Subcutaneous abdominal adipose tissue (tissue), 5 donors: ENCODE measurements at regions not wholly inside any gene's neighbourhood (a gene's known extent, or its start where the extent isn't known, plus 50 kb on each side); places are given as distances from the start of the nearest gene placed in this dataset.
"Not testable (repeated sequence)": the region's sequence is repeated elsewhere in the genome, so short reads cannot be mapped to it uniquely, and the experiment has no call there.

Experiments
- H3K27ac ChIP-seq: one replicate; pipeline ENCODE4 v1.7.0; 2013; ENCODE audit warnings: low read depth, mild to moderate bottlenecking, inconsistent platforms, low read length, moderate library complexity
- H3K27me3 ChIP-seq, 5 donors: one replicate each; pipeline ENCODE4 v1.7.0; 2013; ENCODE audit warnings: low read length in 5 of 5, inconsistent platforms in 1 of 5; ENCODE audit not compliant: control insufficient read depth in 5 of 5, insufficient read depth in 4 of 5
- H3K36me3 ChIP-seq, 5 donors: one replicate each; pipeline ENCODE4 v1.7.0; 2013; ENCODE audit warnings: low read length in 5 of 5; ENCODE audit not compliant: control insufficient read depth in 5 of 5, insufficient read depth in 5 of 5
- H3K4me1 ChIP-seq, 5 donors: one replicate each; pipeline ENCODE4 v1.7.0; 2013; ENCODE audit warnings: low read length in 5 of 5, mild to moderate bottlenecking in 3 of 5, moderate library complexity in 1 of 5; ENCODE audit not compliant: control insufficient read depth in 5 of 5, insufficient read depth in 5 of 5
- H3K4me3 ChIP-seq, 5 donors: one replicate each; pipeline ENCODE4 v1.7.0; 2013; ENCODE audit warnings: low read length in 5 of 5, low read depth in 1 of 5
- H3K9ac ChIP-seq, 5 donors: one replicate each; pipeline ENCODE4 v1.7.0; 2013; ENCODE audit warnings: low read length in 5 of 5, mild to moderate bottlenecking in 4 of 5, moderate library complexity in 3 of 5
- H3K9me3 ChIP-seq, 5 donors: one replicate each; pipeline ENCODE4 v1.7.0; 2013; ENCODE audit warnings: low read length in 5 of 5; ENCODE audit not compliant: control insufficient read depth in 5 of 5
- donor health status: healthy.
- donor health status: healthy.
- donor health status: healthy.
- donor health status: healthy.
- donor health status: healthy.

DNA sequence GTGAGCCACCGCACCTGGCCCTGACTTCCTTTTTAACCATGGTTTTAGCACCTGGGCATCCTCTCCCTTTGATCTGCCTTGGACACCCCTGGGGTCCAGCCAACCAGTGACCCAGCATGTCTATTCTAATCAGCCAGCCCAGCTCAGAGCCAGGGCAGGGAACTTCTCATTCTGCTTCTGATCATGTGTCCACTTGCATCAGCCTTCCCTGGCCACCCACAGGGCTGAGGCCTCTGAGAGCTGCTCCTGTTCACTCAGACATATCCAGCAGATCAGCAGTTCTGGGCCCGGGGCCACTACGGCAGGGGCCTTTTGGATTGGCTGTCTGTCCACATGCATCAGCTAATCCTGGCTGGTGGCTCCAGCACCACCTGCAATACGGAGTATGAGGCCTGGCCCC lies 117.9 kb upstream of the MAP1LC3B2 start:
- Histone ChIP-seq H3K4me3 (no peak overlapping the region), H3K27ac (no peak overlapping the region), H3K9ac (no peak overlapping the region), H3K27me3 (no peaks in the 10 kb centered on the region), H3K36me3 (no peaks in the 10 kb centered on the region), H3K4me1 (peaks cover 0 to 4% (median 3%) of the 10 kb centered on the region in 5 donors), H3K9me3 (no peaks in the 10 kb centered on the region)

DNA sequence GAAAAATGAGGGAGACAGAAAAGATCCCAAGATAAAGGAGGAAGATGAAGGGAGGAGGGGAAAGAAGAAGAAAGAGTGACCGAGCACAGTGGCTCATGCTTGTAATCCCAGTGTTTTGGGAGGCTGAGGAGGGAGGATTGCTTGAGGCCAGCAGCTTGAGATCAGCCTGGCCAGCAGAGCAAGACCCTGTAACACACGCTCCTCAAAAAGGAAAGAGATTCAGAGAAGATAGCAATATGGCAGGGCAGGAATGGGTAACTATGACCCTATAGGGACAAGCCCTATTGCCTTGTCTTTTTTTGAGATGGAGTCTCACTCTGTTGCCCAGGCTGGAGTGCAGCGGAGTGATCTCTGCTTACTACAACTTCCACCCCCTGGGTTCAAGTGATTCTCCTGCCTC lies 116.9 kb upstream of the MAP1LC3B2 start:
- no peaks in the 10 kb centered on the region for H3K27me3 ChIP-seq
- H3K36me3 ChIP-seq = no peaks in the 10 kb centered on the region
- H3K27ac ChIP-seq = no peak overlapping the region
- peaks cover 0 to 2% (median 0%) of the 10 kb centered on the region in 5 donors for H3K9me3 ChIP-seq
- H3K9ac ChIP-seq = no peak overlapping the region
- peaks cover 0 to 4% (median 3%) of the 10 kb centered on the region in 5 donors for H3K4me1 ChIP-seq
- H3K4me3 ChIP-seq = no peak overlapping the region

DNA sequence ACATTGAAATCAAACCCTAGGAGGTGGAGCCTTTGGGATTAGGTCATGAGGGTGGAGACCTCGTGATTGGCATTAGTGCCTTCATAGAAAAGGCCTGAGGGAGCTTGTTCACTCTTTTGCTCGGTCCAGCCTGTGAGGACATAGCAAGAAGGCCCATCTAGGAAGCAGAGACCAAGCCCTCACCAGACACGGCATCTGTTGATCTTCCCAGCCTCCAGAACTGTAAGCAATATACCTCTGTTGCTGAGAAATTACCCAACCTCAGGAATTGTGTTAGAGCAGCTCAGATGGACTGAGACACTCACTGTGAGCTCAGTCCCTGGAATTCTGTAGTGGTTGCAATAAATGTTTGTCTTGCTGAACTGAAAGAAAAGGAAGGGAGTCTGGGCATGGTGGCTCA lies 116.2 kb upstream of the MAP1LC3B2 start:
- peaks cover 0 to 4% (median 3%) of the 10 kb centered on the region in 5 donors for H3K4me1 ChIP-seq
- H3K27me3 ChIP-seq = no peaks in the 10 kb centered on the region
- H3K4me3 ChIP-seq = no peak overlapping the region
- H3K9me3 ChIP-seq = peaks cover 0 to 2% (median 0%) of the 10 kb centered on the region in 5 donors
- no peaks in the 10 kb centered on the region for H3K36me3 ChIP-seq
- no peak overlapping the region for H3K9ac ChIP-seq
- no peak overlapping the region for H3K27ac ChIP-seq

DNA sequence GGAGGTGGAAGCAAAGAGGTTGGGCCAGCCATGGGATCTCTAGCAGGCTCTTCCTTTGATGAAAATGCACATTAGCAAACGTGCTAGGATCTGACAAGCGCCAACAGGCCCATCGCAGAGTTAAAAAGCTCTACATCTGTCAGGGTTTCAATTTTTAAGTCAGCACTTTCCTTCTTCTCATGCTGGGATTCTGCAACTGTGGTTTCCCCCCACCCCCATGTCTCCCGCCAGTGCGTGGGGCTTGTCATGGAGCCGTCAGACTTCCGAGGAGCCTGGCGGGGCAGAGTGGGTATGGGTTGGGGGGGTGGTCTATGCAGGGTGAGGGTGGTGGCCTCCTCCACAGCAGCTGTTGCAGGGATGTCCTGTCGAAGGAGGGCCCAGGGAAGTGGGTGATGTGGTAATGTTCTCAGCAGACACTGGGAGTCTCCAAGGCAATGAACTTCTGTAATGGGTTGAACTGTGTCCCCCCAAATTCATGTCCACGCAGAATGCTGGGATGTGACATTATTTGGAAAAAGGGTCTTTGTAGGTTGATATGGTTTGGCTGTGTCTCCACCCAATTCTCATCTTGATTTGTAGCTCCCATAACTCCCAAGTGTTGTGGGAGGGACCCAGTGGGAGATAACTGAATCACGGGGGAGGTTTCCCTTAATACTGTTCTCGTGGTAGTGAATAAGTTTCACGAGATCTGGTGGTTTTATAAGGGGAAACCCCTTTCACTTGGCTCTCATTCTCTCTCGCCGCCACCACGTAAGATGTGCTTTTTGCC lies 115.2 kb upstream of the MAP1LC3B2 start:
- no peak overlapping the region for H3K9ac ChIP-seq
- peaks cover 0 to 4% (median 3%) of the 10 kb centered on the region in 5 donors for H3K4me1 ChIP-seq
- no peaks in the 10 kb centered on the region for H3K27me3 ChIP-seq
- H3K9me3 ChIP-seq = peaks cover 0 to 2% (median 0%) of the 10 kb centered on the region in 5 donors
- no peaks in the 10 kb centered on the region for H3K36me3 ChIP-seq
- no peak overlapping the region for H3K4me3 ChIP-seq
- H3K27ac ChIP-seq = no peak overlapping the region

DNA sequence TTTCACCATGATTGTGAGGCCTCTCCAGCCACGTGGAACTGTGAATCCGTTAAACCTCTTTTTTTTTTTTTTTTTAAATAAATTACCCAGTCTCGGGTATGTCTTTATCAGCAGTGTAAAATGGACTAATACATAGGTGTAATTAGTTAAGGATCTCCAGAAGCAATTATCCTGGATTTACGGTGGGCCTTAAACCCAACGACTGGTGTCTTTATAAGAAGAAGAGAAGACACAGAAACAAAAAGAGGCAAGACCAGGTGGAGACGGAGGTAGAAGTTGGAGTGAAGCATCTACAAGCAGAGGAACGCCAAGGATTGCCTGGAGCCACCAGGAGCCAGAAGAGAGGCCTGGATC lies 114.6 kb upstream of the MAP1LC3B2 start:
- no peak overlapping the region for H3K9ac ChIP-seq
- H3K36me3 ChIP-seq = no peaks in the 10 kb centered on the region
- no peak overlapping the region for H3K27ac ChIP-seq
- peaks cover 0 to 4% (median 3%) of the 10 kb centered on the region in 5 donors for H3K4me1 ChIP-seq
- H3K4me3 ChIP-seq = no peak overlapping the region
- H3K9me3 ChIP-seq = peaks cover 0 to 2% (median 0%) of the 10 kb centered on the region in 5 donors
- no peaks in the 10 kb centered on the region for H3K27me3 ChIP-seq

DNA sequence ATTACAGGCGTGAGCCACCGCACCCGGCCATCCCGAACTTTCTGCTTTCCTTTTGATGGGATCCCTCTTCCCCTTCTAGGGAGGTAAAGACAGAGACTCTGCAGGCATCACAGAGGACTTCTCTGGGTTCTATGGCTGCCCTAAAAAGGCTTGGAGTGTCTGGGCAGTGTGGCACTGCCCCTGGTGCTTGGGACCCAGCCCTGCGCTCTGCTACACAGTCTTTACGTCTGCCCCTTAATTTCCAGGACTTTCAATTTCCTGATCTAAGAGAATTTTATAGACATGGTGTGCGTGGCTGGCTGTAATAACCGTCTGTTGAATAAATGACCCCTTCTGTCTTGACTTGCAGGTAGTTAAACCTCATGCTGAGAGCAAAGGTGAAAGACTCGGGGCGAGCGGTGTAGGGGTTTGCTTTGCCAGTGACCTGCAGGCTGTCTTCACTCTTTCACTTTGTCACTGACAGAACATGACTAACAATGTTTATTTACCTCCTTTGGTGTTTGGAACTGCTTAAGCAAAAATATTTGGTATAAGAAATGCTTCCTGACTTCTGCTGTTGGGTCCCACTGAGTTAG lies 110.9 kb upstream of the MAP1LC3B2 start:
- Histone ChIP-seq H3K9me3 (peaks cover 0 to 2% (median 0%) of the 10 kb centered on the region in 5 donors), H3K9ac (no peak overlapping the region), H3K4me3 (no peak overlapping the region), H3K27me3 (no peaks in the 10 kb centered on the region), H3K36me3 (no peaks in the 10 kb centered on the region), H3K27ac (no peak overlapping the region), H3K4me1 (no peaks in the 10 kb centered on the region)

DNA sequence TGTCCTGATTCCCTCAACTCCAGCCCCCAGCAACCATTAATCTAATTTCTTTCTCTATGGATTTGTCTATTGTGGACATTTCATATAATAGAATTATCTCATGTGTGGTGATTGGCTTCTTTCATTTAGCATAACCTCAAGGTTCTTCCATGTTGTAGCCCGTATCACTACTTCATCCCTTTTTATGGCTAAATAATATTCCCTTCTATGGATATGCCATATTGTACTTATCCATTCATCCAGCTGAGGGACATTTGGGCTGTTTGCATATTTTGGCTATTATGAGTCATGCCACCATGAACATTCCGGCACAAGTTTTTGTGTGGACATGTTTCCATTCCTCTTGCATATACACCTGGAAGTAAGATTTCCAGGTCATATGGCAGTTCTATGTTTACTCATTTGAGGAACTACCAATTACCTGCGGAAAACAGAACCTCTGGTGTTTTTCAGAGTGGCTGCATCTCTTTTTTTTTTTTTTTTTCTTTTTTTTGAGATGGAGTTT lies 108.7 kb upstream of the MAP1LC3B2 start:
- H3K9me3 ChIP-seq = peaks cover 0 to 2% (median 0%) of the 10 kb centered on the region in 5 donors
- no peak overlapping the region for H3K27ac ChIP-seq
- H3K9ac ChIP-seq = no peak overlapping the region
- H3K27me3 ChIP-seq = no peaks in the 10 kb centered on the region
- no peak overlapping the region for H3K4me3 ChIP-seq
- peaks cover 6 to 11% (median 9%) of the 10 kb centered on the region in 5 donors for H3K4me1 ChIP-seq
- no peaks in the 10 kb centered on the region for H3K36me3 ChIP-seq

DNA sequence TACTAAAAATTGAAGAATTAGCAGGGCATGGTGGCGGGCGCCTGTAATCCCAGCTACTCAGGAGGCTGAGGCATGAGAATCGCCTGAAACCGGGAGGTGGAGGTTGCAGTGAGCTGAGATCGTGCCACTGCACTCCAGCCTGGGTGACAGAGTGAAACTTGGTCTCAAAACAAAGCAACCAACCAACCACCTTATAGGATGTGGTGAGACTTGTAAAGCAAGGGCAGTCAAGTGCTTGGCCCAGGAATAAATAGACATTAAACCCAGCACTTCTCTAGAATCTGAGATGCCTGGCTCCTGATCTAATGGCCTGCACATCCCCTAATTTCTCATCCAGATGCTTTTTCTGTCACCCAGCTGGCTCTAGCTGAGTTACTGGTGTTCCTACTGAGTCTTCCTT lies 106.2 kb upstream of the MAP1LC3B2 start:
- not testable (repeated sequence) for H3K27me3 ChIP-seq, H3K9ac ChIP-seq, H3K27ac ChIP-seq, H3K4me3 ChIP-seq, H3K9me3 ChIP-seq, H3K36me3 ChIP-seq
- H3K4me1 ChIP-seq = peaks cover 15 to 25% (median 20%) of the 10 kb centered on the region in 5 donors

DNA sequence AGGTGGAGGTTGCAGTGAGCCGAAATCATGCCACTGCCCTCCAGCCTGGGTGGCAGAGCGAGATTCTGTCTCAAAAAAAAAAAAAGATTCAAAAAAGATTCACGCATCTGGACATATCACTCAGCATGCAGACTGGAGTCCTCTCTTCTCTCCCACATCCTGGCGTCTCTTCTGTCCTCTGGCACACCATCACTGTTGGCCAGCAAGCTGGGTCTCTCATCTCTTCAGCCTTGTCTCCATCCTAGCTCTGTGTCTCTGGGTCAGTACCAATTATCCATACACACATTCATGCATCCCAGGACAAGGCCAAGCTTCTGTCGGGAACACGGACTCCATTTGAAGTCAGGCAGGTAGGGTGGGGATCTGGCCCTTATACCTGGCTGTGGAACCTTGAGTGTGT lies 105.5 kb upstream of the MAP1LC3B2 start:
- H3K9ac ChIP-seq = no peak overlapping the region
- H3K9me3 ChIP-seq = no peaks in the 10 kb centered on the region
- H3K27me3 ChIP-seq = no peaks in the 10 kb centered on the region
- no peaks in the 10 kb centered on the region for H3K36me3 ChIP-seq
- no peak overlapping the region for H3K27ac ChIP-seq
- peaks cover 15 to 25% (median 20%) of the 10 kb centered on the region in 5 donors for H3K4me1 ChIP-seq
- no peak overlapping the region for H3K4me3 ChIP-seq

DNA sequence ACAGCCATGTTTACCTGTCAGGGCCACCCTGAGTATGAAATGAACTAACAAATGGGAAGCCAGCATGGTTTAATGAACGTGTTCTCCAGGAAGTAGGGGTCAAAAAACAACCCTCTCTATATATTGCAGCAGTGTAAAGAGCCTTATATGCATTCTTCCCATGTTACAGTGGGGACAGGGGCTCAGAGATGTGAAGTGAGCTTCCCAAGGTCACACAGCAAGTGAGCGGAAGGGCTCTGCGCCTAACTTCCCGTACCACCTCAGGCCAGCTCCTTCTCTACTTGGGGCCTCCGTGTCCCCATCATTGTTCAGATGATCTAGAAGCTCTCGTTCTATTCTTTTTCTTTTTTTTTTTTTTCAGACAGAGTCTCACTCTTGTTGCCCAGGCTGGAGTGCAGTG lies 105.1 kb upstream of the MAP1LC3B2 start:
- no peak overlapping the region for H3K9ac ChIP-seq
- H3K27me3 ChIP-seq = no peaks in the 10 kb centered on the region
- H3K4me3 ChIP-seq = no peak overlapping the region
- H3K4me1 ChIP-seq = peaks cover 15 to 25% (median 20%) of the 10 kb centered on the region in 5 donors
- H3K27ac ChIP-seq = no peak overlapping the region
- no peaks in the 10 kb centered on the region for H3K9me3 ChIP-seq
- H3K36me3 ChIP-seq = no peaks in the 10 kb centered on the region
